GM19395 (cell line): ENCODE measurements at regions not wholly inside any gene's neighbourhood (a gene's known extent, or its start where the extent isn't known, plus 50 kb on each side); places are given as distances from the start of the nearest gene placed in this dataset.

ENCODE experiments used
- ATAC-seq: cut with Tn5 transposase; IDR thresholded peaks from one replicate; pipeline ENCODE4 v1.9.1; 2021; ENCODE audit warnings: mild to moderate bottlenecking, moderate library complexity; ENCODE audit not compliant: unreplicated experiment

DNA sequence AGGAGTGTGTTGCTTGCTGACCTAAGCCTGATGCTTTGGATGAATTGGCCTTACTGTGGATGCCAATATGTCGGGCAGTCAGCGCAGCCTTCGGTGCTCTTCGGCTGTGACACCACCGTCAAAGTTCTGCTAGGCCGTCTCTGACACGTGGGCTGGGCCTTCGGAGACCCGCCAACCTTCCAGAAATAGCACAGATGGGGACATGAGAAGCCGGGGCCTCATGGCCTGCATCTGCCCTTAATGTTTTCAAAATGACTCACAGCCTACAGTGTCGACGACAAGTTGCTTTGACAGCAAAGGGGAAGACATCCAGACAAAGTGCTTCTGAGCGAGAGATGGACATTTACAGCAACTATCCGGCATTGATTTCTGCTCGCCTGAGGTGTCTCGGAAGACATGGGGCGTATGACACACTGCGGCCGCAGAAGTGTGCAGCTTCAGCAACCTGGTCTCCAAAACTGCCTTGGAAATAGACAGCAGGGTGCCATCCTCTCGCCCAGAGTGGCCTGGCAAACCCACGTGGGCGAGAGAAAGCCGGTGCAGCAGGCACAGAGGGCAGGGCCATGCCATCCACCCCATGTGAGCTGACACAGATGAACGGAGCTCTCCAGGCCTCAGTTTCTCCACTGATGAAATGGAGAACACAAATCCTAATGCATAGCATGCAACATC, 94.0 kb upstream of the PPP2R2D start:
- ATAC-seq: no peak

DNA sequence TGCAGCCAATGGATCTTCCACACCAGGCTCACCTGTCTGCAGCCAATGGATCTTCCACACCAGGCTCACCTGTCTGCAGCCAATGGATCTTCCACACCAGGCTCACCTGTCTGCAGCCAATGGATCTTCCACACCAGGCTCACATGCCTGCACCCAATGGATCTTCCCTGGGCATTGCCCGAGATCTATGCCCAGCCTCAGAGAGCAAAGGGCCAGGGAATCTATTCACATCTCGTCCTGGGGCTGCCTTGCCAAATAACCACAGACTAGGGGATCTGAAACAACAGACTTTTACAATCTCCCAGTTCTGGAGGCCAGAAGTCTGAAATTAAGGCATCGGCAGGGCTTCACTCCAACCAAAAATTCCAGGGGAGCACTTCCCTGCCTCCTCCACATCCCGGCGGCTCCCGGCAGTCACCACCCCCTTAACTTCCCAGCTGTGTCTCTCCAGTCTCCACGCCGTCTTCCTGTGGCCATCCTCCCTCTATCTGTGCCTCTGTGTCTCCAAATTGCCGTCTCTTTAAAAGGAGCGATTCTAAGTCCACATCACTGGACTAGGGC, 92.4 kb upstream of the PPP2R2D start:
- no peak for ATAC-seq

DNA sequence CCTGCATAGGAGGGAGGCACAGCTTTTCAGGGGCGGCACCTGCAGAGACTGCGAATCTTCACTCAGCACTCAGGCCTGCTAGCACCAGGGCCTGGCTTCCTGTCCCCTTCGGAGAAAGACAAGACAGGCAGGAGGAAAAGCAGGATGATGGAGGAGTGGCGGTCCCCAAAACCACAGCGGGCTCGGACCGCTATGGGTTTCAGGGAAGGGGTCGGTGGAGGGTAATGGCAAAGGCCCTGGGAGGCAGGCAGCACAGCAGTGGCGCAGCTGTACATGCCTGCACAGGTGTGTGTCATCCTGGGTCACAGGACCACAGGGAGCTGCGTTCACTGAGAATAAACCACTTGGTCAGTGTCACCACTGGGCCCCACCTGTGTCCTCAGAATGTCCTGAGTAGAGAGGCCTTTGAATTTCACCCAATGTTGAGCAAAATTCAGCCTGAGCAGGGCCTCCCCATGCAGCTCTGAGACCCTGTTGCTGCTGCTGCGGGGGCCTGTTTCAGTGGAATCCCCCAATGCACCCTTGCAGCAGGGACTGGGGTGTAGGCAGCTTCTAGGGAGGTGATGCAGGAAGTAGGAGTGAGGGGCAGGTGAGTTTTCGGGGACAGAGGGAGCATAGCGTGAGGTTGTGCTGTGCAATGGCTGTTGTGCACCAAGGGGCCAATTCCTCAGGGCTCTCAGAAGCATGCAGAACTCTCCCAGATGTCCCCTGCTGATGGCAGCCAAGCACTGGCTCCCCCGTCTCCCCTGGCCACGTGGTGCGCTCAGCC, 90.6 kb upstream of the PPP2R2D start:
- ATAC-seq: no peak

DNA sequence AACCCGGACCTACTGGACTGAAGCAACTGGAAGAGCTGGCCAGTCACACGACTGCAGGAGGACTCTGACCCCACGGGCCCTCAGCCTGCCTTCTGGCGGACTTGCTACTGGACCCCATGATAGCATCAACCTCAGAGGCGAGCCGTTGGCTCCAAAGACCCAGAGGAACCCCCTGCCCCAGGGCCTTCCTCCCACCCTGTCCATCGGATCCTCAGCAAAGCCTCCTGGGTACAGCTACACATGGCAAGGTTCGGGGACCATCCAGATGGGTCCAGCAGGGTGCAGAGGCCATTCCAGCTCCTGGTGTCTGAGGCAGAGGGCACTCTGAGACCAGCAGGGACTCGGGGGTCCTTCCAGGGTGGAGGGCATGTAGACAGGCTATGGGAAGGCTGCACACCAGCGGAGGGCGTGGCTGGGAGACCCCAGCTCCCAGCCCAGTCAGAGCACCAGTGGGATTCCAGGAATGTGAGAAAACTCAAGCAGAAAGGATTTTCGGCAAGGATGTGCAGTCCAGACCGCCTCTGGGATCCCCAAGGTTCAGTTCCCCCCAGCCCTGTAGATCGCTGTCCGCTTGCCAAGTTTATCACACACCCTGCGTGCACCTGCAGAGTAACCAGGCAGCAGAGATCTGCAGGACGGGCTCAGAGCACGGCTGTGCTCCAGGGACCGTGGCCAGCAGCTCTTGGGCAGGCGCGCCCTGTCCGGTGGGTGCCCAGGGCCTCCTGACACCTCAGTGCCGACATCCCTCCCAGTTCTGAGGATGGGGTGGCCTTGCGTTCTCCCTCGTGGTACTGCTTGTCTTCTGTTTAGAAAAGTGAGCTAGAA, 89.8 kb upstream of the PPP2R2D start:
- ATAC-seq: no peak

DNA sequence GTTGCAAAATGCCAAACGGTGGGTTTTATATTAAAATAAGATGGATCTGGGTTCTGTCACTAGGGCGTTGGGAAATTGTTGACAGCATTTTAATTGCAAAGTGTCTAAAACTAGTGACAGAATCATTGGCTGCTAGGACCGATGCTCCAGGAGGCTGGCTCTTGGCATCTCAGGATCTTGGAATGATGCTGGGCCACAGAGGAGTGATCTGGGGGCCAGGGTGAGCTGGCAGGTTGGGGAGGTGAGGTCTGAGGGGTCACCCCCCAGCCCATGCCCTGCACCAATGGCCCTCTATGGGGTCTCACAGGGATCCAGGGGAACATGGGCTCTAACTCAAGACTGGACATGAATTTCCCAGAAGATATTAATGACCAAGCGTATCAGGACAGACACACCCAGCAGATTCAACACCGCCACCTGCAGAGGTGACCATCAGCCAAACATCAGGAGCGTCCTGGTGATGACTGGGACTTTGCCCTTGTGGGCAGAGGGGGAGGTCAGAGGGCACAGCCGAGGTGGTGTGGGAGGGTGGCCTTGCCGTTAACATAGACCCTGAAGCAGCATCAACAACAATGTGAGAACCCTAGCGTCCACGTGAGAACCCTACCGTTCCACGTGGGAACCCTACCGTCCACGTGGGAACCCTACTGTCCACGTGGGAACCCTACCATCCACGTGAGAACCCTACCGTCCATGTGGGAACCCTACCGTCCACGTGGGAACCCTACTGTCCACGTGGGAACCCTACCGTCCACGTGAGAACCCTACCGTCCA, 89.0 kb upstream of the PPP2R2D start:
- no peak for ATAC-seq

DNA sequence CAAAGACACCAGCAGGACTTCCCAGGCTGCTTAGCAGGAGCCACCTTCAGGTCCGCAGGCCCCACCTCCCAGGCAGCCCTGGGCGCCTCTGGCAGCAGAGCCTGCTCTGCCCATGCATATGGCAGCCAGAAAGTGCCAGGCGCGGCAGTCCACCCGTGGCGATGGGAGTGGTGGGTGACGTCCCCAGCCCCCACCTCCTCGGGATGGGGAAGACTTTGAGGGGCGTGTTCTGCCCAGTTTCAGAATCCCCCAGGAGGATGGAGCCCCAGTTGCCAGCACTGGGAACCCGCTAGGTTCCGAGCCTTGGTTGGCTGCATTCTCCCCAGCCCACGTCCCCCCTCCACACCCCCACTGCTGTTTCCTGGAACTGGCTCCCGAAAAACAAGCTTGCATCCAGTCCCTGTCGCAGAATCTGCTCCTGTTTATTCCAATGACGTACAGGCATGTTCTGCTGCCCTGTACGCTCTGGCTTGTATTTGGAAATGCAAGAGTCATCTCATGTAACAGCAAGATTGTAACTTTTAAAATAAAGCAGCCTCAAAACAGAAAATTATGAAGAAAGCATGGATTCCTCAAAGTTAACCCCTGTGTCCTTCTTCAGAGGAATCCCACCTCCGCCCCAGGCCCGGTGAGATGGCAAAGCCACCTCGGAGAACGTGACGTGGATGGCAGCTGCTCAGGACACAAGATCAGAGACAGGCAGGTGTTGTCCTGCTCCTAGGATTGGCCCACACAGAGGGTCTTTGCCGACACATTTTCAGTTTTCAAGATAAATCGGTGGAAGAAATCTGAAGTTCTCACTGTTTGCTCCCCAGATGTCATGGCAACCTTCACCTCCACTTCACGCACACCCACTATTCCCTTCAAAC, 87.8 kb upstream of the PPP2R2D start:
- ATAC-seq: no peak

DNA sequence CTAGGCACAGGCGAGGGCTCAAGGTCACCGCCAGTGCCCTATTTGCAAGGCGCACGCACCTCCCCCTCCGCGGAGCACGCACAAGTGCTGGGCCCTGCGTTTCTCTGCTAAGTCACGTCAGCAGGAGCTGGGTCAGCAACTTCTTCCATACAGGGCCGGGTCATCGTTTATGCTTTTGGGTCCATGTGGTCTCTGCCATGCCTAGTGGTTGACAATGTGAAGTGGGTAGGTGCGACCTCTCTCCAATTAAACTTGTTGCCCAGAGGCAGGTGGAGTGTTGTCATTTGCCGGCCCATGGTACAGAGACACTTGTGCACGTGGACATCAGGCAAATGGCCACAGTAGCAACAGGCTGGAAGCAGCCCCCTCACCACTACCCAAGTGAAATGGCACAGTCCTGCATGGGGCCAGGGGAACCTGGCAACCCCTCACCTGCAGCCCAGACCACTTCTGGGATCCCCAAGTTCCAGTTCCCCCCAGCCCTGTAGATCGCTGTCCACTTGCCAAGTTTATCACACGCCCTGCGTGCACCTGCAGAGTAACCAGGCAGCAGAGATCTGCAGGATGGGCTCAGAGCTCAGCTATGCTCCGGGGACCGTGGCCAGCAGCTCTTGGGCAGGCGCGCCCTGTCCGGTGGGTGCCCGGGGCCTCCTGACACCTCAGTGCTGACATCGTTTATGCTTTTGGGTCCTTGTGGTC, 86.1 kb upstream of the PPP2R2D start:
- ATAC-seq: no peak

DNA sequence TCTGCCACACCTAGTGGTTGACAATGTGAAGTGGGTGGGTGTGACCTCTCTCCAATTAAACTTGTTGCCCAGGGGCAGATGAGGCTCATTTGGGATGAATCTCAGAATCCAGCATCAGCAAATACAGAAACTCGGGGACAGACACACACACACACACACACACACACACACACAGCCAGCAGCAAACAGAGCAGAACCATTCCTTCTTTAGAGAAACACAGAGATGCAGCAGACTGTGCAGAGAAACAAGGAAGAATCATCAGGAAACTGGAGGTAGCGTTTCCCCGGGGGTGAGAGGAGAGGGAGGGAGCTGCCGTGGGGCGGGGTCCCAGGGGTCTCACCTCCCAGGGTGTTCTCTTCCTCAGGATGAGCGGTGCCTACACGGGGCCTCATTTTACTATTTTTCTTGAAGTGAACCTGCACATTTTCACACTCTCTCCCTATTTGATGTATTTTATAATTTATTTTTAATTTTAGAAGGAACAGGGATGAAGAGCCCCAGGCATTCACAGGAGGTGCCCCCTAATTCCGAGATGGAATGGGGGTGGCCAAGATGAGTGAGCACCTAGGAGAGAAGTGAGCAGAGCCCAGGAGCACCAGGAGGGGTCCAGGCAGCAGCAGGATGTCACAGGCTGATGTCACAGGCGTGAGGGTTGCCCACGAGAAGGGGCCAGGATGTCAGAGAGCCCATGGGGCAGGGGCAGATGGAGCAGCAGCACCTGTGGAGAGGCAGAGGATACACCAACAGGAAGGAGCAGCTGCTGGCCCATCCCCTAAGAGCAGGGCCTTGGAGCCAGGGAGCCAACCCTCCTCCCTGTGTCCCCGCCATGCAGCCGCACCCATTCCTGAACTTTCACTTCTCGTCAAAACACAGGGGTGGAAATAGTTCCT, 85.3 kb upstream of the PPP2R2D start:
- no peak for ATAC-seq

DNA sequence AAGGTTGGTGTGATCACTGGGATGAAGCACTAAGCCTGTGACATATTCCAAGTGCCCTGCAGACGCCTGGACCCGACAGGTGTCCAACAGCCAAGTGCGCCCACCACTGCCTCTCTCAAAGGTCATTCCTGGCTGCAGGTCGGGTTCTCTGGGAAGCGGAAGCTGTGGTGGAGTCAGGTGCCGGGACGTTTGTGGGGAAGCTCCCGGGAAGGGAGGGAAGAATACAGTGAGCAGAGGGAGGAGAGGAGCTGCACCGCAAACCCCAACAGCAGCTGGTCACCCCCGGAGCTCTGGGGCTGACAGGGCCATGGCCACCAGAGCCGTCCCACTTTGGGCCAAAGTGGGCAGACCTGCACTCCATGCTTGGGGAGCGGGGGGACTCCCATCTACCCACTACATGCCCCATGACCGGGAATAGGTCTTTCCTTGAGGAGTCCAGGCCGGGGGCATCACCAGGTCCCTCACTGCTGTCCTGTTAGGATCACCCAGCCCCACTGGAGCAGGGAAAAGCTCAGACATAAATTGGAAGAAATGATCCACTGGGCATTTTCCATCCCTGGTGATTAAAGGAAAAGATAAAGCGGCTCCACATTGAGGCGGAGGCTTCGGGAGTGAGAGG, 84.5 kb upstream of the PPP2R2D start:
- no peak for ATAC-seq

DNA sequence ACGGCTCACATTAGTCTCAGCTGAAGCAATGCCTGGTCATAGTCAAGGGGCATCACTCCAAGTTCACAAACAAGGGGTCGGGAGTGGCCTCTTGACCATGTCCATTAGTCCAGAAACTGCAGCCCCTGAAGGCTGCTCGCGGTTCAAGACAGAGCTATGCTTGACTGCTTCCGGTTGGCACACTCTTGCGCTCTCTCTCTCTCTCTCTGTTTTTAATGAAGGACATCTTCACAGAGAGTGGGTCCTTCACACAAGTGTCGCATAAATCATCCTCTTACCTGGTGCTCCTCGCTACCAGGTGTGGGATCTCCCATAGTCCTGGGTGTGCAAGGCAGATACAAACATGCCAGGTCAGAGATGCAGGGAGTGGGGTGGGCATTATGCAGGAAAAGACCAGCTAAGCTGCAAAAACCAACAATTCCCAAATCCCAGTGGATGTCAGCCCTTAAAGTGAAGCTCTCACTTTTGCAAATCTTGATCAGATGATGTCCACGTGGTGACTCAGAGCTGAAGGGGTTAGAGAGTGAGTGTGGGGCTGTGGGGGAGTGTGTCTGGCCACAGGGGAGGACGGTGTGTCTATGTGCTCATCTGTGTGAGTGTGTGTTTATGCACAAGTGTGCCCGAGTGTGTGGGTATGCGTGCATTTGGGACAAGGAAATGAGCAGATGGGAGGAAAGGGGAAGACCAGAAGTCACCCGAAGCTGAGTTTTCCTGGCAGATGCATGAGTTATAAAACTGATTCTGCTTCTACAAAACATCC, 83.7 kb upstream of the PPP2R2D start:
- ATAC-seq: no peak

DNA sequence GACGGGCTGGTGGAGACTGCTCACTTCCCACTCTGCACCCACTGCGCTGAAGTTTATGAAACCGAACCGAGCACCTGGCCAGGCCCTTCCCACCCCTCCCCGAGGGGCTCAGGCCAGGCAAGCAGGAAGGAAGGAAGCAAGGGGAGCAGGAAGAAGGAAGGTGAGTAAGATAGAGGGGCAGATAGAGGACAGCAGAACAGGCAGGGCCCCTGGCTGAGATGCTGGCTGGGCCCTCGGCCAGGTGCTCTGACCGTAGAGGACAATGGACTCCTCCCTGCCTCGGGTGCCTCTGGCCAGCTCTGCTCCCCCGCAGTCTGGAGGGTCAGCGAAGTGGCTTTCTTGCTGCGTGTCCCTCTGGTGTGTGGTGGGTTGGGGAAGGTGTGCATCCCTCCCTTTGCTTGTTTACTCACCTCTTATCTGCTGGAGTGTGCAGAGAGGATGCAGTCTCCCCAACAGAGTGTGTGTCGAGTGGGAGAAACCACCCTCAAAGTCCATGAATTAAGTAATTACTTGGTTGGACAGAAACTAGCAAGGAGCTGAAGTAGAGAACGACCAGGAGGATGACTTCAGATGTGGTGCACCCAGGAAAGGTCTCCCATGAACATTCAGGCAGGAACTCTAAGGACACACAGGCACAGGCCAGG, 82.8 kb upstream of the PPP2R2D start:
- ATAC-seq: no peak

DNA sequence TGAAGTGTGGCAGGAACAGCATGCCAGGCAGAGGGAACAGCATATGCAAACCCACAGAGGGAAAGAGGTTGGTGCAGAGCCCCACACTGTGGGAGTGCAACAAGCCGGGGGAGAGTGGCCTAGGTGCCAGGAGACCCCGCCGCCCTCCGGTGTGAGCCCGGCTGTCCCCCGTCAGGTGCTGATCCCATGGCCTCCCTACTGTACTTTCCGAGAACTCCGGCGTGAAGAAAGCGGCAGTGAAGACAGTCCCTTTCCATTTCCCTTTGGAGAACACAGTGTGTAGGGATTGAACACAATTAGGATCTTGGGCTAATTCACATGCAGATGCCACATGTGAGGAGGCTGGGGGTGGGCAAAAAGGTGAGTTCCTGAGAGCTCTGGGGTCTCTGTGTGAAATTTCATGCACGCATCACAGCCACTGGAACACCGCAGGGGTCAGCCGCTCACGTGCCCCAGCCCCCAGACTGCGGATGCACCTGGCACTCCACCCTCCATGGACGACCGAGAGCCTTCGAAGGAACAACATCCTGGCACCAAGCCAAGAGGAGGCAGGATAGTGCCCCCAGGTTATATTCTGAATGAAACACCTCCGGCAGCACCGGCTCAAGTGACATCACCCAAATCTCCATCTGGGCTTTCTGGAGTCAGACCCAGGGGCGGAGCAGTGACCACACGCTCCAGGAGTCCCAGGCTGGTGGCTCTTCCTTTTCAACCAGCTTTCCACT, 82.1 kb upstream of the PPP2R2D start:
- ATAC-seq: no peak

DNA sequence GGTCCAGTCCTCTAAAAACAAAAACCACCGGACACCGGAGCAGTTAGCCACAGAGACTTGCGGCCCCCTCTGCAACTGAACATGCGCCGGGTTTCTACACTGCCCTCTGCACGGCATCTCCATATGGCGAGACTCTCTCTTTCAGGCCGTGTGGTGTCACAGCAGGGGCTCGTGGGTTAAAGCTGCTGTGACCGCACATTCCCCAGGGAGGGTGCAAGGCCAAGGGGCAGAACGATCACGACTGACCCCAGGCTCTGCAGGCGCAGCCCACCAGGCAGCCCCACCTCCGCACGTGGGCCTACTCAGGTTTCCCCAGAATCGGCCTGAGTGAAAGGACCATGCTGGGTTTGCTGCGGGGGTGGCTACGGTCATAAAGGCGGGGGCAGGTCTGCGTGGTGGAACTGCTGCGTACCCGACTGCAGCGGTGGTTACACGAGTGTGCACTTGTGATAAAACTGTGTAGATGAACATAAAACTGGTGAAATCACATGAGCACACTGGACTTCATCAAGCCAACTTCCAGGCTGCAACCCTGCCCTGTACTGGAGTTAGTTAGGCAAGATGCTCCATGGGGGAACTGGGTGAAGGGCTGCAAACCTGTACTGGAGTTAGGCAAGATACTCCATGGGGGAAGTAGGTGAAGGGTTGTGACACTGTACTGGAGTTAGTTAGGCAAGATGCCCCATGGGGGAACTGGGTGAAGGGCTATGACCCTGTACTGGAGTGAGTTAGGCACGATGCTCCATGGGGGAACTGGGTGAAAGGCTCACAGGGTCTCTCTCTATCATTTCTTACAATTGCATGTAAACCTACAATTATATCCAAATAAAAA, 81.4 kb upstream of the PPP2R2D start:
- no peak for ATAC-seq

DNA sequence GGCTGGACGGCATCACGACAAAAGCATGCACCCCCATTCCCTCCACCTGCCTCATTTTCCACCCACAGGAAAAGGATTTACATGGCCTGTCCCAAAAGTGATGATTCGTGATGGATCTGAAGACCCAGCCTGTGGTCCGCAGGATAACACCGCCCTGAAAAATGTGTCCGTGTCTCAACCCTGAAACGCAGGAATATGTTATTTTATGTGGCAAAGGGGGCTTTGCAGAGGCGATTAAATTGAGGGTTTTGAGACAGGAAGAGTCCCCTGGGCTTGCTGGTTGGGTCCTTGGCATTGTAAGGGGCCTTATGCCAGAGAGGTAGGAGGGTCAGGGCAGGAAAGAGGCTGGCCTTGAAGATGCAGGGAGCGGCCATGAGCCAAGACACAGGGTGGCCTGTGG, 80.2 kb upstream of the PPP2R2D start:
- ATAC-seq: no peak
